WTC11 (cell line): ENCODE measurements at regions not wholly inside any gene's neighbourhood (a gene's known extent, or its start where the extent isn't known, plus 50 kb on each side); places are given as distances from the start of the nearest gene placed in this dataset.
"Not testable (repeated sequence)": the region's sequence is repeated elsewhere in the genome, so short reads cannot be mapped to it uniquely, and the experiment has no call there.

Source experiments
- ATAC-seq: fragments of 200-7000 bp; cut with Tn5 transposase; 2 replicates; pipeline ENCODE4 v1.10.0; 2021; ENCODE audit warnings: mild to moderate bottlenecking, moderate library complexity
- CTCF ChIA-PET: fragments of 300-600 bp; sonication (Branson Sonifier 250); formaldehyde crosslinking; loops from one replicate; lab custom pipeline; 2021; ENCODE audit warnings: antibody characterized with exemption; lab: Charles Lee
- POLR2A ChIA-PET: fragments of 350-600 bp; sonication (Branson Sonifier 250); formaldehyde crosslinking; loops from one replicate; lab custom pipeline; 2021; ENCODE audit warnings: antibody characterized with exemption; lab: Charles Lee
- DNase-seq: peaks from one replicate; pipeline ENCODE4 v3.0.0; 2021; ENCODE audit warnings: low spot score
- H3K27ac Mint-ChIP-seq: 2 replicates; pipeline ENCODE4 v1.8.0; 2021; ENCODE audit warnings: mixed read lengths
- H3K27me3 Mint-ChIP-seq: 2 replicates; pipeline ENCODE4 v1.8.0; 2021; ENCODE audit warnings: low read depth, mild to moderate bottlenecking, moderate library complexity, mixed read lengths
- H3K36me3 Mint-ChIP-seq: 2 replicates; pipeline ENCODE4 v1.8.0; 2021; ENCODE audit warnings: mixed read lengths
- H3K4me1 Mint-ChIP-seq: 2 replicates; pipeline ENCODE4 v1.8.0; 2022; ENCODE audit warnings: mixed read lengths
- H3K4me3 Mint-ChIP-seq: 2 replicates; pipeline ENCODE4 v1.8.0; 2021; ENCODE audit warnings: mild to moderate bottlenecking, moderate library complexity, mixed read lengths
- H3K9me3 Mint-ChIP-seq: 2 replicates; pipeline ENCODE4 v1.8.0; 2021; ENCODE audit warnings: mixed read lengths
- AR ChIP-seq: fragments of 250-450 bp; sonication (Bioruptor Pico); IDR thresholded peaks from 2 replicates; pipeline ENCODE4 v1.9.0; 2021; ENCODE audit warnings: mild to moderate bottlenecking
- ATF1 ChIP-seq: sonication (generic); formaldehyde crosslinking; IDR thresholded peaks from 2 replicates; pipeline ENCODE4 v1.8.1; 2023; ENCODE audit warnings: mild to moderate bottlenecking, moderate library complexity, missing genetic modification reagents
- ELF4 ChIP-seq: sonication (generic); formaldehyde crosslinking; IDR thresholded peaks from 2 replicates; pipeline ENCODE4 v1.8.1; 2022; ENCODE audit warnings: low read depth, mild to moderate bottlenecking, moderate library complexity, missing genetic modification reagents
- ESRRA ChIP-seq: sonication (generic); formaldehyde crosslinking; IDR thresholded peaks from 2 replicates; pipeline ENCODE4 v1.8.1; 2022; ENCODE audit warnings: mild to moderate bottlenecking, missing genetic modification reagents, borderline replicate concordance
- GRHL2 ChIP-seq: fragments of 250-450 bp; sonication (Bioruptor Pico); IDR thresholded peaks from 2 replicates; pipeline ENCODE4 v1.8.0; 2022; ENCODE audit warnings: mild to moderate bottlenecking, moderate library complexity; ENCODE audit not compliant: insufficient replicate concordance, severe bottlenecking
- GTF2I ChIP-seq: fragments of 250-450 bp; sonication (Bioruptor Pico); conservative IDR thresholded peaks from 2 replicates; pipeline ENCODE4 v1.4.0; 2021; ENCODE audit warnings: mild to moderate bottlenecking
- MAX ChIP-seq: sonication (generic); formaldehyde crosslinking; IDR thresholded peaks from 2 replicates; pipeline ENCODE4 v1.8.0; 2022; ENCODE audit warnings: mild to moderate bottlenecking, missing genetic modification reagents
- NFE2L1 ChIP-seq: sonication (generic); formaldehyde crosslinking; IDR thresholded peaks from 2 replicates; pipeline ENCODE4 v1.8.1; 2023; ENCODE audit warnings: missing genetic modification reagents
- NR3C1 ChIP-seq: sonication (generic); formaldehyde crosslinking; conservative IDR thresholded peaks from 2 replicates; pipeline ENCODE4 v1.8.1; 2023; ENCODE audit warnings: low read depth, mild to moderate bottlenecking, missing genetic modification reagents
- RORB ChIP-seq: fragments of 250-450 bp; sonication (Bioruptor Pico); IDR thresholded peaks from 2 replicates; pipeline ENCODE4 v1.9.0; 2021; ENCODE audit warnings: mild to moderate bottlenecking
- ZNF219 ChIP-seq: sonication (generic); formaldehyde crosslinking; IDR thresholded peaks from 2 replicates; pipeline ENCODE4 v1.8.0; 2023; ENCODE audit warnings: missing genetic modification reagents, mild to moderate bottlenecking, borderline replicate concordance
- ZNF263 ChIP-seq: sonication (generic); formaldehyde crosslinking; IDR thresholded peaks from 2 replicates; pipeline ENCODE4 v1.8.1; 2022; ENCODE audit warnings: low read depth, mild to moderate bottlenecking, moderate library complexity, missing genetic modification reagents
- ZNF317 ChIP-seq: sonication (generic); formaldehyde crosslinking; IDR thresholded peaks from 2 replicates; pipeline ENCODE4 v1.8.1; 2023; ENCODE audit warnings: low read depth, mild to moderate bottlenecking, moderate library complexity, missing genetic modification reagents, borderline replicate concordance
- ZNF416 ChIP-seq: fragments of 250-450 bp; sonication (Bioruptor Pico); IDR thresholded peaks from 2 replicates; pipeline ENCODE4 v1.9.0; 2021; ENCODE audit warnings: mild to moderate bottlenecking, inconsistent platforms
- TF ChIP-seq, protein P1 (sequence below): sonication (generic); formaldehyde crosslinking; IDR thresholded peaks from 2 replicates; pipeline ENCODE4 v1.8.1; 2023; ENCODE audit warnings: mild to moderate bottlenecking, missing genetic modification reagents, moderate library complexity
- TF ChIP-seq, protein P2 (sequence below): sonication (generic); formaldehyde crosslinking; conservative IDR thresholded peaks from 2 replicates; pipeline ENCODE4 v1.8.1; 2022; ENCODE audit warnings: mild to moderate bottlenecking, missing genetic modification reagents
- TF ChIP-seq, protein P3 (sequence below): sonication (generic); formaldehyde crosslinking; IDR thresholded peaks from 2 replicates; pipeline ENCODE4 v1.8.0; 2022; ENCODE audit warnings: mild to moderate bottlenecking, missing genetic modification reagents
- TF ChIP-seq, protein P4 (sequence below): fragments of 250-450 bp; sonication (Bioruptor Pico); IDR thresholded peaks from 2 replicates; pipeline ENCODE4 v1.9.0; 2021; ENCODE audit warnings: mild to moderate bottlenecking

GRCh38 chr12:83505586-83505985 lies 818.9 kb downstream of the TMTC2 start (continued):
- TF ChIP-seq, protein P1, sequence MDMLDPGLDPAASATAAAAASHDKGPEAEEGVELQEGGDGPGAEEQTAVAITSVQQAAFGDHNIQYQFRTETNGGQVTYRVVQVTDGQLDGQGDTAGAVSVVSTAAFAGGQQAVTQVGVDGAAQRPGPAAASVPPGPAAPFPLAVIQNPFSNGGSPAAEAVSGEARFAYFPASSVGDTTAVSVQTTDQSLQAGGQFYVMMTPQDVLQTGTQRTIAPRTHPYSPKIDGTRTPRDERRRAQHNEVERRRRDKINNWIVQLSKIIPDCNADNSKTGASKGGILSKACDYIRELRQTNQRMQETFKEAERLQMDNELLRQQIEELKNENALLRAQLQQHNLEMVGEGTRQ (CRISPR knock-in tag) = no peak
- TF ChIP-seq AR (CRISPR knock-in tag) (no peak), GTF2I (CRISPR knock-in tag) (no peak), ZNF219 (CRISPR knock-in tag) (no peak), ZNF416 (CRISPR knock-in tag) (no peak), MAX (no peak), GRHL2 (CRISPR knock-in tag) (no peak), NFE2L1 (CRISPR knock-in tag) (no peak), ZNF317 (CRISPR knock-in tag) (no peak)
- TF ChIP-seq, protein P2, sequence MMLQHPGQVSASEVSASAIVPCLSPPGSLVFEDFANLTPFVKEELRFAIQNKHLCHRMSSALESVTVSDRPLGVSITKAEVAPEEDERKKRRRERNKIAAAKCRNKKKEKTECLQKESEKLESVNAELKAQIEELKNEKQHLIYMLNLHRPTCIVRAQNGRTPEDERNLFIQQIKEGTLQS (CRISPR knock-in tag) = no peak
- TF ChIP-seq, protein P3, sequence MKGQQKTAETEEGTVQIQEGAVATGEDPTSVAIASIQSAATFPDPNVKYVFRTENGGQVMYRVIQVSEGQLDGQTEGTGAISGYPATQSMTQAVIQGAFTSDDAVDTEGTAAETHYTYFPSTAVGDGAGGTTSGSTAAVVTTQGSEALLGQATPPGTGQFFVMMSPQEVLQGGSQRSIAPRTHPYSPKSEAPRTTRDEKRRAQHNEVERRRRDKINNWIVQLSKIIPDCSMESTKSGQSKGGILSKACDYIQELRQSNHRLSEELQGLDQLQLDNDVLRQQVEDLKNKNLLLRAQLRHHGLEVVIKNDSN (CRISPR knock-in tag) = no peak
- TF ChIP-seq, all 79 proteins: peak for 0

- Mint-ChIP-seq H3K36me3 (peaks cover 31% of the 10 kb centered on the region), H3K9me3 (peaks cover 45% of the 10 kb centered on the region)
- CTCF ChIA-PET, DNase-seq, H3K27me3 Mint-ChIP-seq, H3K27ac Mint-ChIP-seq, H3K4me3 Mint-ChIP-seq, H3K4me1 Mint-ChIP-seq, ATAC-seq, POLR2A ChIA-PET: not testable (repeated sequence)
Observed at GRCh38 chr12:83499894-83500293, 813.2 kb downstream of the TMTC2 start.

- Mint-ChIP-seq H3K4me1 (peaks cover 4% of the 10 kb centered on the region), H3K9me3 (peaks cover 11% of the 10 kb centered on the region), H3K4me3 (no peak overlapping the region), H3K27me3 (no peaks in the 10 kb centered on the region), H3K27ac (no peak overlapping the region), H3K36me3 (no peaks in the 10 kb centered on the region)
- DNase-seq = no peak
- ATAC-seq = no peak
- ChIA-PET POLR2A (no interaction called here), CTCF (no interaction called here)
- TF ChIP-seq NR3C1 (CRISPR knock-in tag) (no peak), ATF1 (CRISPR knock-in tag) (no peak), ZNF263 (no peak), ESRRA (CRISPR knock-in tag) (no peak), ELF4 (CRISPR knock-in tag) (no peak), RORB (CRISPR knock-in tag) (no peak)
- TF ChIP-seq, protein P4, sequence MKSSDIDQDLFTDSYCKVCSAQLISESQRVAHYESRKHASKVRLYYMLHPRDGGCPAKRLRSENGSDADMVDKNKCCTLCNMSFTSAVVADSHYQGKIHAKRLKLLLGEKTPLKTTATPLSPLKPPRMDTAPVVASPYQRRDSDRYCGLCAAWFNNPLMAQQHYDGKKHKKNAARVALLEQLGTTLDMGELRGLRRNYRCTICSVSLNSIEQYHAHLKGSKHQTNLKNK (CRISPR knock-in tag) = no peak
Observed at GRCh38 chr12:83477696-83478095, 791.0 kb downstream of the TMTC2 start.
